Muscle layer of colon (tissue), 2 donors: ENCODE measurements at regions not wholly inside any gene's neighbourhood (a gene's known extent, or its start where the extent isn't known, plus 50 kb on each side); places are given as distances from the start of the nearest gene placed in this dataset.

ENCODE experiments used
- H3K27ac ChIP-seq: one replicate; pipeline ENCODE4 v1.7.0; 2013; ENCODE audit warnings: low read depth, mild to moderate bottlenecking, low read length, moderate library complexity
- H3K27me3 ChIP-seq, 2 donors: one replicate each; pipeline ENCODE4 v1.7.0; 2013; ENCODE audit warnings: low read length in 2 of 2, mild to moderate bottlenecking in 2 of 2; ENCODE audit not compliant: insufficient read depth in 2 of 2, control insufficient read depth in 1 of 2
- H3K36me3 ChIP-seq: one replicate; pipeline ENCODE4 v1.7.0; 2013; ENCODE audit warnings: mild to moderate bottlenecking, low read length; ENCODE audit not compliant: insufficient read depth
- H3K4me1 ChIP-seq: one replicate; pipeline ENCODE4 v1.7.0; 2013; ENCODE audit warnings: mild to moderate bottlenecking, low read length; ENCODE audit not compliant: insufficient read depth
- H3K4me3 ChIP-seq, 2 donors: one replicate each; pipeline ENCODE4 v1.7.0; 2013; ENCODE audit warnings: low read length in 2 of 2, low read depth in 1 of 2, mild to moderate bottlenecking in 1 of 2, moderate library complexity in 1 of 2
- H3K9ac ChIP-seq: one replicate; pipeline ENCODE4 v1.7.0; 2013; ENCODE audit warnings: low read length
- H3K9me3 ChIP-seq: one replicate; pipeline ENCODE4 v1.7.0; 2013; ENCODE audit warnings: mild to moderate bottlenecking, low read length
- donor health status: abdominal sarcoma.
- donor health status: Adenocarcinoma of cecum.

- Histone ChIP-seq H3K27ac (no peak overlapping the region), H3K27me3 (no peaks in the 10 kb centered on the region), H3K36me3 (no peaks in the 10 kb centered on the region), H3K4me1 (no peaks in the 10 kb centered on the region), H3K9ac (no peak overlapping the region), H3K9me3 (no peaks in the 10 kb centered on the region), H3K4me3 (no peak overlapping the region)
These were observed 119.8 kb downstream of the LRATD1 start for GRCh38 chr2:14752295-14752694.

- Histone ChIP-seq H3K4me3 (no peak overlapping the region), H3K36me3 (no peaks in the 10 kb centered on the region), H3K4me1 (no peaks in the 10 kb centered on the region), H3K9me3 (no peaks in the 10 kb centered on the region), H3K9ac (no peak overlapping the region), H3K27ac (no peak overlapping the region), H3K27me3 (no peaks in the 10 kb centered on the region)
These were observed 123.6 kb downstream of the LRATD1 start for GRCh38 chr2:14756122-14756541.

GRCh38 chr2:14756981-14757657, 124.6 kb downstream of the LRATD1 start:
- no peaks in the 10 kb centered on the region for H3K27me3 ChIP-seq
- no peaks in the 10 kb centered on the region for H3K9me3 ChIP-seq
- no peak overlapping the region for H3K4me3 ChIP-seq
- H3K4me1 ChIP-seq, result no peaks in the 10 kb centered on the region
- no peaks in the 10 kb centered on the region for H3K36me3 ChIP-seq
- H3K27ac ChIP-seq, result no peak overlapping the region
- H3K9ac ChIP-seq, result no peak overlapping the region

GRCh38 chr2:14759082-14759481, 126.6 kb downstream of the LRATD1 start:
- no peak overlapping the region for H3K27ac ChIP-seq

GRCh38 chr2:14760169-14760568, 127.7 kb downstream of the LRATD1 start:
- no peaks in the 10 kb centered on the region for H3K4me1 ChIP-seq
- no peak overlapping the region for H3K27ac ChIP-seq
- H3K9me3 ChIP-seq, result no peaks in the 10 kb centered on the region
- no peak overlapping the region for H3K9ac ChIP-seq
- no peak overlapping the region for H3K4me3 ChIP-seq
- H3K36me3 ChIP-seq, result no peaks in the 10 kb centered on the region
- no peaks in the 10 kb centered on the region for H3K27me3 ChIP-seq

More at GRCh38 chr2:14759082-14759481, 126.6 kb downstream of the LRATD1 start:
- no peaks in the 10 kb centered on the region for H3K9me3 ChIP-seq
- H3K36me3 ChIP-seq, result no peaks in the 10 kb centered on the region
- H3K27me3 ChIP-seq, result no peaks in the 10 kb centered on the region
- no peak overlapping the region for H3K4me3 ChIP-seq
- no peaks in the 10 kb centered on the region for H3K4me1 ChIP-seq
- no peak overlapping the region for H3K9ac ChIP-seq

GRCh38 chr2:14761118-14761517, 128.6 kb downstream of the LRATD1 start:
- H3K4me1 ChIP-seq, result no peaks in the 10 kb centered on the region
- no peaks in the 10 kb centered on the region for H3K9me3 ChIP-seq
- no peaks in the 10 kb centered on the region for H3K27me3 ChIP-seq
- no peak overlapping the region for H3K9ac ChIP-seq
- H3K4me3 ChIP-seq, result no peak overlapping the region
- H3K36me3 ChIP-seq, result no peaks in the 10 kb centered on the region
- no peak overlapping the region for H3K27ac ChIP-seq

GRCh38 chr2:14773696-14774095, 141.2 kb downstream of the LRATD1 start:
- no peaks in the 10 kb centered on the region for H3K9me3 ChIP-seq
- no peaks in the 10 kb centered on the region for H3K36me3 ChIP-seq
- H3K27ac ChIP-seq, result no peak overlapping the region
- H3K9ac ChIP-seq, result no peak overlapping the region
- H3K4me3 ChIP-seq, result no peak overlapping the region
- H3K4me1 ChIP-seq, result peaks cover 5% of the 10 kb centered on the region
- H3K27me3 ChIP-seq, result no peaks in the 10 kb centered on the region

GRCh38 chr2:14774436-14774968, 142.0 kb downstream of the LRATD1 start:
- H3K9me3 ChIP-seq, result no peaks in the 10 kb centered on the region
- H3K9ac ChIP-seq, result no peak overlapping the region
- H3K4me1 ChIP-seq, result no peaks in the 10 kb centered on the region
- no peak overlapping the region for H3K4me3 ChIP-seq
- H3K36me3 ChIP-seq, result no peaks in the 10 kb centered on the region
- no peak overlapping the region for H3K27ac ChIP-seq
- H3K27me3 ChIP-seq, result no peaks in the 10 kb centered on the region

- Histone ChIP-seq H3K27ac (no peak overlapping the region), H3K9ac (no peak overlapping the region), H3K9me3 (no peaks in the 10 kb centered on the region), H3K4me3 (no peak overlapping the region), H3K4me1 (no peaks in the 10 kb centered on the region), H3K36me3 (no peaks in the 10 kb centered on the region), H3K27me3 (no peaks in the 10 kb centered on the region)
These were observed 143.7 kb downstream of the LRATD1 start for GRCh38 chr2:14776216-14776615.

GRCh38 chr2:14778015-14778414, 145.5 kb downstream of the LRATD1 start:
- Histone ChIP-seq H3K36me3 (no peaks in the 10 kb centered on the region), H3K4me1 (no peaks in the 10 kb centered on the region)

GRCh38 chr2:14779252-14779651, 146.7 kb downstream of the LRATD1 start:
- Histone ChIP-seq H3K4me1 (no peaks in the 10 kb centered on the region), H3K9me3 (no peaks in the 10 kb centered on the region), H3K36me3 (no peaks in the 10 kb centered on the region), H3K27me3 (no peaks in the 10 kb centered on the region), H3K4me3 (no peak overlapping the region), H3K27ac (no peak overlapping the region), H3K9ac (no peak overlapping the region)

More at GRCh38 chr2:14778015-14778414, 145.5 kb downstream of the LRATD1 start:
- no peaks in the 10 kb centered on the region for H3K9me3 ChIP-seq
- H3K9ac ChIP-seq, result no peak overlapping the region
- H3K27me3 ChIP-seq, result no peaks in the 10 kb centered on the region
- H3K4me3 ChIP-seq, result no peak overlapping the region
- H3K27ac ChIP-seq, result no peak overlapping the region

- H3K4me3 ChIP-seq, result no peak overlapping the region
- H3K36me3 ChIP-seq, result no peaks in the 10 kb centered on the region
- no peaks in the 10 kb centered on the region for H3K27me3 ChIP-seq
- H3K9me3 ChIP-seq, result no peaks in the 10 kb centered on the region
- H3K4me1 ChIP-seq, result no peaks in the 10 kb centered on the region
- no peak overlapping the region for H3K9ac ChIP-seq
- H3K27ac ChIP-seq, result no peak overlapping the region
These were observed 148.6 kb downstream of the LRATD1 start for GRCh38 chr2:14781142-14781541.
